IMR-90 (cell line): ENCODE measurements at regions not wholly inside any gene's neighbourhood (a gene's known extent, or its start where the extent isn't known, plus 50 kb on each side); places are given as distances from the start of the nearest gene placed in this dataset.

Source experiments
- ATAC-seq: fragments of 200-7000 bp; cut with Tn5 transposase; 2 replicates; pipeline ENCODE4 v1.9.1; 2020; ENCODE audit warnings: low read depth, mild to moderate bottlenecking, moderate library complexity
- BruUV-seq: library from RNA; stranded (reverse); fragments of 400-500 nt; replicated peaks from 2 replicates; lab custom pipeline; 2021; lab: Mats Ljungman, UMichigan
- CTCF ChIA-PET: fragments of 300-600 bp; formaldehyde crosslinking; extraction: SDS; loops from one replicate; lab custom pipeline; 2021; ENCODE audit warnings: antibody characterized with exemption; lab: Yijun Ruan, JAX
- POLR2A ChIA-PET: fragments of 300-600 bp; sonication (Branson Sonifier 250); formaldehyde crosslinking; loops from one replicate; lab custom pipeline; 2022; ENCODE audit warnings: antibody characterized with exemption; ENCODE audit not compliant: unreplicated experiment; lab: Charles Lee
- DNase-seq: peaks from one replicate; pipeline ENCODE4 v3.0.0; 2013
- H2AFZ ChIP-seq: replicated peaks from 2 replicates; pipeline ENCODE3; 2013; ENCODE audit warnings: low read length, mild to moderate bottlenecking; ENCODE audit not compliant: poor library complexity
- H2AK5ac ChIP-seq: 2 replicates; pipeline ENCODE4 v1.6.1; 2013; ENCODE audit warnings: low read depth, low read length, inconsistent platforms
- H2AK9ac ChIP-seq: replicated peaks from 2 replicates; pipeline ENCODE3; 2013; ENCODE audit warnings: mild to moderate bottlenecking, low read depth, low read length, moderate library complexity; ENCODE audit not compliant: poor library complexity
- H2BK120ac ChIP-seq: 2 replicates; pipeline ENCODE4 v1.6.1; 2013; ENCODE audit warnings: low read depth, low read length, inconsistent platforms
- H2BK15ac ChIP-seq: 3 replicates; pipeline ENCODE4 v1.6.1; 2013; ENCODE audit warnings: low read depth, low read length, inconsistent platforms
- H2BK20ac ChIP-seq: 2 replicates; pipeline ENCODE4 v1.6.1; 2013; ENCODE audit warnings: low read depth, mild to moderate bottlenecking, inconsistent platforms, low read length, moderate library complexity
- H2BK5ac ChIP-seq: 2 replicates; pipeline ENCODE4 v1.6.1; 2013; ENCODE audit warnings: mild to moderate bottlenecking, low read depth, low read length, inconsistent platforms; ENCODE audit not compliant: poor library complexity, severe bottlenecking
- H3K14ac ChIP-seq: replicated peaks from 2 replicates; pipeline ENCODE4 v1.6.1; 2013; ENCODE audit warnings: low read depth, low read length, inconsistent platforms
- H3K18ac ChIP-seq: 2 replicates; pipeline ENCODE4 v1.6.1; 2013; ENCODE audit warnings: low read depth, low read length, control low read depth
- H3K23ac ChIP-seq: 2 replicates; pipeline ENCODE4 v1.6.1; 2013; ENCODE audit warnings: low read depth, low read length, inconsistent platforms
- H3K27ac ChIP-seq: 2 replicates; pipeline ENCODE4 v1.5.1; 2013; ENCODE audit warnings: mild to moderate bottlenecking, control low read depth, low read length; ENCODE audit not compliant: insufficient read depth
- H3K27me3 ChIP-seq: 2 replicates; pipeline ENCODE4 v1.6.1; 2013; ENCODE audit warnings: low read length; ENCODE audit not compliant: control insufficient read depth, insufficient read depth
- H3K36me3 ChIP-seq: 2 replicates; pipeline ENCODE4 v1.6.1; 2013; ENCODE audit warnings: low read length, mixed read lengths; ENCODE audit not compliant: control insufficient read depth, insufficient read depth
- H3K4ac ChIP-seq: 2 replicates; pipeline ENCODE4 v1.6.1; 2013; ENCODE audit warnings: low read depth, low read length, inconsistent platforms
- H3K4me1 ChIP-seq: 2 replicates; pipeline ENCODE4 v1.6.1; 2013; ENCODE audit warnings: low read length, mixed read lengths; ENCODE audit not compliant: control insufficient read depth, insufficient read depth
- H3K4me2 ChIP-seq: 2 replicates; pipeline ENCODE4 v1.6.1; 2013; ENCODE audit warnings: low read depth, mild to moderate bottlenecking, control low read depth, low read length, moderate library complexity
- H3K4me3 ChIP-seq: 2 replicates; pipeline ENCODE4 v1.5.1; 2013; ENCODE audit warnings: low read depth, mild to moderate bottlenecking, control low read depth, low read length, moderate library complexity; ENCODE audit not compliant: insufficient read depth
- H3K56ac ChIP-seq: 2 replicates; pipeline ENCODE4 v1.6.1; 2013; ENCODE audit warnings: low read length, inconsistent platforms; ENCODE audit not compliant: insufficient read depth; ENCODE audit errors: extremely low read depth
- H3K79me1 ChIP-seq, 2 experiments: 2 replicates each; pipeline ENCODE4 v1.6.1; 2013; ENCODE audit warnings: low read length in 2 of 2, inconsistent platforms in 1 of 2, low read depth in 1 of 2
- H3K9ac ChIP-seq: 2 replicates; pipeline ENCODE4 v1.6.1; 2013; ENCODE audit warnings: low read depth, low read length, control low read depth
- H3K9me1 ChIP-seq: 2 replicates; pipeline ENCODE4 v1.6.1; 2013; ENCODE audit warnings: low read length, inconsistent platforms; ENCODE audit not compliant: insufficient read depth
- H3K9me3 ChIP-seq: 2 replicates; pipeline ENCODE4 v1.6.1; 2013; ENCODE audit warnings: low read length; ENCODE audit not compliant: control insufficient read depth, insufficient read depth
- H4K20me1 ChIP-seq: 2 replicates; pipeline ENCODE4 v1.6.1; 2013; ENCODE audit warnings: low read length, inconsistent platforms; ENCODE audit not compliant: insufficient read depth
- H4K5ac ChIP-seq: 2 replicates; pipeline ENCODE4 v1.6.1; 2013; ENCODE audit warnings: mild to moderate bottlenecking, low read depth, low read length, control low read depth
- H4K8ac ChIP-seq, 2 experiments: 2 replicates each; pipeline ENCODE4 v1.6.1; 2013; ENCODE audit warnings: low read depth in 2 of 2, low read length in 2 of 2, control low read depth in 1 of 2, inconsistent platforms in 1 of 2
- H4K91ac ChIP-seq: 2 replicates; pipeline ENCODE4 v1.6.1; 2013; ENCODE audit warnings: low read depth, low read length, inconsistent platforms; ENCODE audit not compliant: insufficient read depth
- BHLHE40 ChIP-seq: fragments of 150-350 bp; IDR thresholded peaks from 2 replicates; pipeline ENCODE4 v1.6.1; 2016; ENCODE audit warnings: mild to moderate bottlenecking, low read depth, low read length
- CEBPB ChIP-seq: IDR thresholded peaks from 2 replicates; pipeline ENCODE4 v1.6.1; 2012; ENCODE audit warnings: low read depth, low read length, improper control_type of control experiment
- CHD1 ChIP-seq: IDR thresholded peaks from 2 replicates; pipeline ENCODE4 v1.6.1; 2012; ENCODE audit warnings: low read depth, low read length, improper control_type of control experiment
- FOS ChIP-seq: fragments of 150-350 bp; IDR thresholded peaks from 2 replicates; pipeline ENCODE4 v1.6.1; 2016; ENCODE audit warnings: low read depth, low read length
- MAFK ChIP-seq: IDR thresholded peaks from 2 replicates; pipeline ENCODE4 v1.6.1; 2012; ENCODE audit warnings: low read depth, low read length, improper control_type of control experiment
- MAZ ChIP-seq: IDR thresholded peaks from 2 replicates; pipeline ENCODE4 v1.6.1; 2012; ENCODE audit warnings: low read depth, mild to moderate bottlenecking, low read length, improper control_type of control experiment, moderate library complexity, borderline replicate concordance
- MXI1 ChIP-seq: IDR thresholded peaks from 2 replicates; pipeline ENCODE4 v1.6.1; 2012; ENCODE audit warnings: low read depth, mild to moderate bottlenecking, low read length, moderate library complexity, borderline replicate concordance
- NFE2L2 ChIP-seq: fragments of 150-350 bp; IDR thresholded peaks from 2 replicates; pipeline ENCODE4 v1.6.1; 2016; ENCODE audit warnings: low read depth, mild to moderate bottlenecking, low read length
- POLR2A ChIP-seq: IDR thresholded peaks from 2 replicates; pipeline ENCODE4 v1.6.1; 2012; ENCODE audit warnings: mild to moderate bottlenecking, low read depth, low read length
- RAD21 ChIP-seq: IDR thresholded peaks from 2 replicates; pipeline ENCODE4 v1.6.1; 2012; ENCODE audit warnings: low read length, improper control_type of control experiment
- RCOR1 ChIP-seq: IDR thresholded peaks from 2 replicates; pipeline ENCODE4 v1.6.1; 2012; ENCODE audit warnings: mild to moderate bottlenecking, low read length, improper control_type of control experiment; ENCODE audit not compliant: insufficient replicate concordance
- RFX5 ChIP-seq: IDR thresholded peaks from 2 replicates; pipeline ENCODE4 v1.8.0; 2012; ENCODE audit warnings: low read depth, mild to moderate bottlenecking, low read length, moderate library complexity
- SMC3 ChIP-seq: fragments of 150-350 bp; IDR thresholded peaks from 2 replicates; pipeline ENCODE4 v1.6.1; 2016; ENCODE audit warnings: low read depth, mild to moderate bottlenecking, antibody characterized with exemption, low read length, moderate library complexity
- WGBS, 2 experiments: methylation state at CpG; one replicate each; pipeline versions ENCODE4 v1.1.5 to v1.1.7; 2013; ENCODE audit warnings: missing lambda C conversion rate in 2 of 2; ENCODE audit not compliant: insufficient read length in 1 of 2; ENCODE audit errors: extremely low coverage in 2 of 2; 5-methylcytosine and 5-hydroxymethylcytosine counted together
- dilution Hi-C: fragments of 300-500 bp; cut with HindIII; formaldehyde crosslinking; loops from one replicate; pipeline ENCODE4 v1.14.3; 2018; ENCODE audit warnings: low sequenced_read_pairs; ENCODE audit not compliant: unreplicated experiment
- in situ Hi-C: fragments of 300-500 bp; cut with MboI; formaldehyde crosslinking; loops from 3 replicates; pipeline ENCODE4 v1.14.3; 2019; ENCODE audit warnings: low sequenced_read_pairs, inconsistent platforms, mixed read lengths
- intact Hi-C: fragments of 100-400 bp; cut with micrococcal nuclease; formaldehyde crosslinking; loops from 2 replicates; pipeline ENCODE4 v1.10.0; 2022
- TF ChIP-seq, protein P1 (sequence below): fragments of 150-350 bp; IDR thresholded peaks from 2 replicates; pipeline ENCODE4 v1.6.1; 2017; ENCODE audit warnings: mild to moderate bottlenecking, antibody characterized with exemption, low read length, low read depth
- TF ChIP-seq, protein P2 (sequence below): fragments of 150-350 bp; IDR thresholded peaks from 2 replicates; pipeline ENCODE4 v1.6.1; 2016; ENCODE audit warnings: low read depth, mild to moderate bottlenecking, low read length, moderate library complexity, borderline replicate concordance
- TF ChIP-seq, protein P3 (sequence below): conservative IDR thresholded peaks from 2 replicates; pipeline ENCODE4 v1.5.1; 2012; ENCODE audit warnings: mild to moderate bottlenecking, low read depth, low read length, improper control_type of control experiment

DNA sequence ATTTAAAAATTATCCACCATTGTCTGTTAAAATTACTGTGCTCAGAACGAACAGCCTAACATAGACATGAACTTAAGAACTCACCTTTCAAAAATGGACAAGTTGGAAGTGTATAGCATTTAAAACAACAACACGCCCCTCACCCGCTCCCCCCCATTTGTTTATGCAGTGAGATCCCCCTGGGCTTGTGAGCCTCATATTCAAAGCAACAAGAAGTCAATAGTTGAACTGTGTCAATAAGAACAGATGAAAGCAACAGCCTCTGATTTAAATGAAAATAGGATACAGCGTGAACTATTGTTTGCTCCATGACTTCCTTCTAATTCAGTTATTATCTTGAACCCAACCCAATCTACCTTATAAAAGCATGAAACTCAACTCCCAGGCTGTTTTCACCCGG is 314.2 kb downstream of the BLID start:
- no TSS peak for BruUV-seq
- Histone ChIP-seq H3K9ac (no peak overlapping the region), H2AK5ac (no peak overlapping the region), H2BK15ac (no peak overlapping the region), H2BK20ac (no peak overlapping the region), H4K20me1 (no peaks in the 10 kb centered on the region), H3K9me3 (peaks cover 2% of the 10 kb centered on the region; the same call in 1 of the 2 replicates), H4K5ac (no peak overlapping the region), H3K79me1 (no peaks in the 10 kb centered on the region), H3K36me3 (no peaks in the 10 kb centered on the region), H3K4ac (no peak overlapping the region), H2AK9ac (no peak overlapping the region), H3K4me1 (peaks cover 3% of the 10 kb centered on the region; the same call in 1 of the 2 replicates), H3K27ac (no peak overlapping the region), H3K23ac (no peak overlapping the region), H3K27me3 (no peaks in the 10 kb centered on the region), H3K14ac (no peak overlapping the region), H2BK5ac (no peak overlapping the region), H3K56ac (no peak overlapping the region), H4K8ac (no peak overlapping the region), H2AFZ (no peak overlapping the region), H4K91ac (no peak overlapping the region), H3K4me2 (no peak overlapping the region), H2BK120ac (no peak overlapping the region), H3K18ac (no peak overlapping the region), H3K4me3 (no peak overlapping the region), H3K9me1 (no peaks in the 10 kb centered on the region)
- CTCF ChIA-PET, result no interaction called here
- WGBS, 2 experiments, result no CpG with 5 or more reads among the region's 5 CpGs
- in situ Hi-C loops, result no loop called here
- intact Hi-C loops, result no loop called here
- ATAC-seq (no peak), DNase-seq (no peak)
- POLR2A ChIA-PET, result no interaction called here
- dilution Hi-C loops, result no loop called here
- TF ChIP-seq CEBPB (no peak), FOS (no peak), NFE2L2 (no peak), RCOR1 (no peak), RFX5 (no peak), MAFK (no peak), CHD1 (no peak), MXI1 (no peak), POLR2A (no peak), SMC3 (no peak), BHLHE40 (no peak), MAZ (no peak), RAD21 (no peak)
- TF ChIP-seq, protein P1, sequence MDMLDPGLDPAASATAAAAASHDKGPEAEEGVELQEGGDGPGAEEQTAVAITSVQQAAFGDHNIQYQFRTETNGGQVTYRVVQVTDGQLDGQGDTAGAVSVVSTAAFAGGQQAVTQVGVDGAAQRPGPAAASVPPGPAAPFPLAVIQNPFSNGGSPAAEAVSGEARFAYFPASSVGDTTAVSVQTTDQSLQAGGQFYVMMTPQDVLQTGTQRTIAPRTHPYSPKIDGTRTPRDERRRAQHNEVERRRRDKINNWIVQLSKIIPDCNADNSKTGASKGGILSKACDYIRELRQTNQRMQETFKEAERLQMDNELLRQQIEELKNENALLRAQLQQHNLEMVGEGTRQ, result no peak
- TF ChIP-seq, protein P2, sequence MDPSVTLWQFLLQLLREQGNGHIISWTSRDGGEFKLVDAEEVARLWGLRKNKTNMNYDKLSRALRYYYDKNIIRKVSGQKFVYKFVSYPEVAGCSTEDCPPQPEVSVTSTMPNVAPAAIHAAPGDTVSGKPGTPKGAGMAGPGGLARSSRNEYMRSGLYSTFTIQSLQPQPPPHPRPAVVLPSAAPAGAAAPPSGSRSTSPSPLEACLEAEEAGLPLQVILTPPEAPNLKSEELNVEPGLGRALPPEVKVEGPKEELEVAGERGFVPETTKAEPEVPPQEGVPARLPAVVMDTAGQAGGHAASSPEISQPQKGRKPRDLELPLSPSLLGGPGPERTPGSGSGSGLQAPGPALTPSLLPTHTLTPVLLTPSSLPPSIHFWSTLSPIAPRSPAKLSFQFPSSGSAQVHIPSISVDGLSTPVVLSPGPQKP, result no peak
- TF ChIP-seq, protein P3, sequence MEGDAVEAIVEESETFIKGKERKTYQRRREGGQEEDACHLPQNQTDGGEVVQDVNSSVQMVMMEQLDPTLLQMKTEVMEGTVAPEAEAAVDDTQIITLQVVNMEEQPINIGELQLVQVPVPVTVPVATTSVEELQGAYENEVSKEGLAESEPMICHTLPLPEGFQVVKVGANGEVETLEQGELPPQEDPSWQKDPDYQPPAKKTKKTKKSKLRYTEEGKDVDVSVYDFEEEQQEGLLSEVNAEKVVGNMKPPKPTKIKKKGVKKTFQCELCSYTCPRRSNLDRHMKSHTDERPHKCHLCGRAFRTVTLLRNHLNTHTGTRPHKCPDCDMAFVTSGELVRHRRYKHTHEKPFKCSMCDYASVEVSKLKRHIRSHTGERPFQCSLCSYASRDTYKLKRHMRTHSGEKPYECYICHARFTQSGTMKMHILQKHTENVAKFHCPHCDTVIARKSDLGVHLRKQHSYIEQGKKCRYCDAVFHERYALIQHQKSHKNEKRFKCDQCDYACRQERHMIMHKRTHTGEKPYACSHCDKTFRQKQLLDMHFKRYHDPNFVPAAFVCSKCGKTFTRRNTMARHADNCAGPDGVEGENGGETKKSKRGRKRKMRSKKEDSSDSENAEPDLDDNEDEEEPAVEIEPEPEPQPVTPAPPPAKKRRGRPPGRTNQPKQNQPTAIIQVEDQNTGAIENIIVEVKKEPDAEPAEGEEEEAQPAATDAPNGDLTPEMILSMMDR, result no peak
